ENCODE measurements at regions not wholly inside any gene's neighbourhood (a gene's known extent, or its start where the extent isn't known, plus 50 kb on each side); places are given as distances from the start of the nearest gene placed in this dataset.
A peak's percentile ranks its signal among the peaks of the same experiment; 100 is the strongest.

- H3K4me3 ChIP-seq (ENCODE audit: low read depth, low read length) = no peak overlapping the region
- TF ChIP-seq CTCF (IDR thresholded peaks at IDR 0.05; ENCODE audit: low read depth, low read length, missing control alignments) = no peak
- in situ Hi-C loops (cut with HindIII; ENCODE audit: low sequenced_read_pairs) = no loop called here
- DNase-seq (ENCODE audit: low read depth) = no peak
Measured at GRCh38 chr20:40080041-40080652, 608.9 kb downstream of the MAFB start.

- H3K4me3 ChIP-seq (ENCODE audit: low read depth, low read length) = no peak overlapping the region
- no peak for TF ChIP-seq CTCF (IDR thresholded peaks at IDR 0.05; ENCODE audit: low read depth, low read length, missing control alignments)
- DNase-seq (ENCODE audit: low read depth) = peak; percentile 49
- in situ Hi-C loops (cut with HindIII; ENCODE audit: low sequenced_read_pairs) = no loop called here
Measured at GRCh38 chr20:40073535-40074111, 615.4 kb downstream of the MAFB start.

- H3K4me3 ChIP-seq (ENCODE audit: low read depth, low read length) = no peak overlapping the region
- DNase-seq (ENCODE audit: low read depth) = no peak
- in situ Hi-C loops (cut with HindIII; ENCODE audit: low sequenced_read_pairs) = no loop called here
- TF ChIP-seq CTCF (IDR thresholded peaks at IDR 0.05; ENCODE audit: low read depth, low read length, missing control alignments) = no peak
Measured at GRCh38 chr20:40072907-40073306, 616.1 kb downstream of the MAFB start.

GRCh38 chr20:40056171-40056570 lies 632.9 kb downstream of the MAFB start:
- H3K4me3 ChIP-seq (ENCODE audit: low read depth, low read length) = no peak overlapping the region
- in situ Hi-C loops (cut with HindIII; ENCODE audit: low sequenced_read_pairs) = no loop called here
- DNase-seq (ENCODE audit: low read depth) = no peak
- TF ChIP-seq CTCF (IDR thresholded peaks at IDR 0.05; ENCODE audit: low read depth, low read length, missing control alignments) = no peak

GRCh38 chr20:40055711-40056110 lies 633.3 kb downstream of the MAFB start:
- no peak for TF ChIP-seq CTCF (IDR thresholded peaks at IDR 0.05; ENCODE audit: low read depth, low read length, missing control alignments)
- in situ Hi-C loops (cut with HindIII; ENCODE audit: low sequenced_read_pairs) = no loop called here
- no peak for DNase-seq (ENCODE audit: low read depth)
- no peak overlapping the region for H3K4me3 ChIP-seq (ENCODE audit: low read depth, low read length)

- no peak for DNase-seq (ENCODE audit: low read depth)
- in situ Hi-C loops (cut with HindIII; ENCODE audit: low sequenced_read_pairs) = no loop called here
- TF ChIP-seq CTCF (IDR thresholded peaks at IDR 0.05; ENCODE audit: low read depth, low read length, missing control alignments) = no peak
- H3K4me3 ChIP-seq (ENCODE audit: low read depth, low read length) = no peak overlapping the region
Measured at GRCh38 chr20:40054311-40054710, 634.7 kb downstream of the MAFB start.
